HEK293 (cell line): ENCODE measurements at regions not wholly inside any gene's neighbourhood (a gene's known extent, or its start where the extent isn't known, plus 50 kb on each side); places are given as distances from the start of the nearest gene placed in this dataset.

Experiments
- CTCF ChIA-PET: fragments of 350-600 bp; formaldehyde crosslinking; extraction: SDS; loops from one replicate; lab custom pipeline; 2021; ENCODE audit warnings: antibody characterized with exemption; lab: Yijun Ruan, JAX
- POLR2A ChIA-PET: fragments of 300-600 bp; formaldehyde crosslinking; extraction: SDS; loops from one replicate; lab custom pipeline; 2020; ENCODE audit warnings: antibody characterized with exemption, inconsistent platforms; lab: Yijun Ruan, JAX
- H3K27ac ChIP-seq: fragments of 200-500 bp; sonication (Bioruptor generic); 2 replicates; pipeline ENCODE4 v1.5.1; 2014; ENCODE audit warnings: low read depth, low read length, control low read depth, inconsistent platforms; ENCODE audit errors: extremely low read depth
- H3K36me3 ChIP-seq, 2 experiments: fragments of 200-500 bp in 1 of 2; sonication (Bioruptor generic) in 1 of 2; 1 replicate in 1 of 2; 2 replicates in 1 of 2; pipeline ENCODE4 v1.5.1; 2014 to 2017; ENCODE audit warnings: inconsistent platforms in 2 of 2, low read length in 2 of 2; ENCODE audit not compliant: control insufficient read depth in 2 of 2, insufficient read depth in 1 of 2
- H3K4me1 ChIP-seq: fragments of 200-500 bp; sonication (Bioruptor generic); 2 replicates; pipeline ENCODE4 v1.5.1; 2014; ENCODE audit warnings: mild to moderate bottlenecking, low read length, inconsistent platforms; ENCODE audit not compliant: control insufficient read depth, insufficient read depth
- H3K4me3 ChIP-seq: 2 replicates; pipeline ENCODE4 v1.5.1; 2011; ENCODE audit warnings: low read depth, mild to moderate bottlenecking, control low read depth, low read length, moderate library complexity
- H3K9me3 ChIP-seq: fragments of 200-500 bp; sonication (Bioruptor generic); 2 replicates; pipeline ENCODE4 v1.5.1; 2014; ENCODE audit warnings: low read depth, low read length, inconsistent platforms; ENCODE audit not compliant: control insufficient read depth, insufficient read depth
- AEBP2 ChIP-seq: fragments of 450-650 bp; formaldehyde crosslinking; IDR thresholded peaks from 2 replicates; pipeline ENCODE4 v1.5.1; 2016; ENCODE audit warnings: missing biosample characterization, missing genetic modification characterization, borderline replicate concordance
- BCL6B ChIP-seq: fragments of 450-650 bp; formaldehyde crosslinking; IDR thresholded peaks from 2 replicates; pipeline ENCODE4 v1.5.1; 2017; ENCODE audit warnings: missing biosample characterization, missing genetic modification characterization
- PRDM1 ChIP-seq: fragments of 450-650 bp; formaldehyde crosslinking; IDR thresholded peaks from 2 replicates; pipeline ENCODE4; 2016; ENCODE audit warnings: missing biosample characterization, missing genetic modification characterization
- REPIN1 ChIP-seq: fragments of 450-650 bp; formaldehyde crosslinking; IDR thresholded peaks from 2 replicates; pipeline ENCODE4 v1.5.1; 2017; ENCODE audit warnings: missing biosample characterization, missing genetic modification characterization, low read depth
- SCRT2 ChIP-seq: fragments of 450-650 bp; formaldehyde crosslinking; IDR thresholded peaks from 2 replicates; pipeline ENCODE4 v1.5.1; 2016; ENCODE audit warnings: missing biosample characterization, missing genetic modification characterization
- ZFP41 ChIP-seq: fragments of 450-650 bp; formaldehyde crosslinking; IDR thresholded peaks from 2 replicates; pipeline ENCODE4 v1.5.1; 2016; ENCODE audit warnings: missing biosample characterization, missing genetic modification characterization, borderline replicate concordance
- ZNF157 ChIP-seq: fragments of 450-650 bp; formaldehyde crosslinking; IDR thresholded peaks from 2 replicates; pipeline ENCODE4 v1.5.1; 2016; ENCODE audit warnings: missing biosample characterization, missing genetic modification characterization
- ZNF211 ChIP-seq: fragments of 450-650 bp; formaldehyde crosslinking; IDR thresholded peaks from 2 replicates; pipeline ENCODE4 v1.5.1; 2016; ENCODE audit warnings: low read depth, missing biosample characterization, missing genetic modification characterization
- ZNF214 ChIP-seq: fragments of 450-650 bp; formaldehyde crosslinking; IDR thresholded peaks from 2 replicates; pipeline ENCODE4 v1.5.1; 2017; ENCODE audit warnings: missing biosample characterization, mild to moderate bottlenecking, missing genetic modification characterization, borderline replicate concordance
- ZNF302 ChIP-seq: fragments of 450-650 bp; formaldehyde crosslinking; IDR thresholded peaks from 2 replicates; pipeline ENCODE4 v1.5.1; 2016; ENCODE audit warnings: missing biosample characterization, missing genetic modification characterization, low read depth
- ZNF324 ChIP-seq: fragments of 450-650 bp; formaldehyde crosslinking; IDR thresholded peaks from 2 replicates; pipeline ENCODE4 v1.5.1; 2016; ENCODE audit warnings: missing biosample characterization, missing genetic modification characterization
- ZNF350 ChIP-seq: fragments of 450-650 bp; formaldehyde crosslinking; IDR thresholded peaks from 2 replicates; pipeline ENCODE4 v1.5.0; 2017; ENCODE audit warnings: missing biosample characterization, mild to moderate bottlenecking, missing genetic modification characterization
- ZNF366 ChIP-seq: fragments of 450-650 bp; formaldehyde crosslinking; conservative IDR thresholded peaks from 2 replicates; pipeline ENCODE4 v1.5.1; 2016; ENCODE audit warnings: missing biosample characterization, missing genetic modification characterization
- ZNF529 ChIP-seq: fragments of 450-650 bp; formaldehyde crosslinking; IDR thresholded peaks from 2 replicates; pipeline ENCODE4 v1.5.1; 2017; ENCODE audit warnings: missing genetic modification characterization, missing biosample characterization; ENCODE audit not compliant: insufficient replicate concordance
- ZNF621 ChIP-seq: fragments of 450-650 bp; formaldehyde crosslinking; IDR thresholded peaks from 2 replicates; pipeline ENCODE4 v1.5.1; 2017; ENCODE audit warnings: missing biosample characterization, missing genetic modification characterization
- ZNF629 ChIP-seq: fragments of 450-650 bp; formaldehyde crosslinking; IDR thresholded peaks from 2 replicates; pipeline ENCODE4 v1.5.1; 2017; ENCODE audit warnings: missing biosample characterization, missing genetic modification characterization
- ZNF777 ChIP-seq: fragments of 450-650 bp; formaldehyde crosslinking; IDR thresholded peaks from 2 replicates; pipeline ENCODE4 v1.5.1; 2017; ENCODE audit warnings: missing biosample characterization, missing genetic modification characterization, borderline replicate concordance
- ZNF843 ChIP-seq: fragments of 450-650 bp; formaldehyde crosslinking; IDR thresholded peaks from 2 replicates; pipeline ENCODE4 v1.5.1; 2016; ENCODE audit warnings: missing biosample characterization, missing genetic modification characterization
- ZSCAN4 ChIP-seq: fragments of 450-650 bp; formaldehyde crosslinking; IDR thresholded peaks from 2 replicates; pipeline ENCODE4 v1.5.1; 2017; ENCODE audit warnings: missing biosample characterization, missing genetic modification characterization
- TF ChIP-seq, protein P1 (sequence below): fragments of 450-650 bp; formaldehyde crosslinking; IDR thresholded peaks from 2 replicates; pipeline ENCODE4 v1.5.1; 2017; ENCODE audit warnings: missing biosample characterization, missing genetic modification characterization
- TF ChIP-seq, protein P2 (sequence below): fragments of 450-650 bp; formaldehyde crosslinking; IDR thresholded peaks from 2 replicates; pipeline ENCODE4 v1.5.1; 2017; ENCODE audit warnings: missing biosample characterization, missing genetic modification characterization

DNA sequence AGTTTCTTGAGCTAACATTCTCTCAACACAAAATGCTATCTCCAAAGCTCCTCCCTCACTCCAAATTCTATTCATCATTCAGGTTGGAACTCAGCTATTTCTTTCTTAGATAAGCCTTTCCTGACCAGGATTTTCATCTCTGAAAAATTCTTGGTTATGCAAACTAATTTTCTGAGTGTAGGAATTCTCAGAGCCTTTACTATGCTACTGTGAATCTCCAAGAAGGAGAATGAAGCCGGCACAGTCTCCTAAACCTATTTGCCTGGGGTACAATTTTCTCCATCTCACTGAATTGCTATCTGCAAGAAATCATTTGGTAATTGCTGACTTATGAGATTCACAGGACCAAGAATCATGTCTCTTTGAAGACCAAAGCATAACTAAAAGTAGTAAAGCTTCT, 325.9 kb upstream of the ESRRG start:
- TF ChIP-seq ZNF843 (tag by site-specific recombination) (no peak), ZNF214 (no peak), ZFP41 (no peak), ZNF157 (no peak), ZNF350 (tag by site-specific recombination) (no peak), REPIN1 (no peak), BCL6B (tag by site-specific recombination) (no peak), ZNF366 (tag by site-specific recombination) (no peak), AEBP2 (tag by site-specific recombination) (no peak), ZNF629 (tag by site-specific recombination) (no peak), ZNF777 (tag by site-specific recombination) (no peak), ZSCAN4 (tag by site-specific recombination) (no peak)
- TF ChIP-seq, protein P1, sequence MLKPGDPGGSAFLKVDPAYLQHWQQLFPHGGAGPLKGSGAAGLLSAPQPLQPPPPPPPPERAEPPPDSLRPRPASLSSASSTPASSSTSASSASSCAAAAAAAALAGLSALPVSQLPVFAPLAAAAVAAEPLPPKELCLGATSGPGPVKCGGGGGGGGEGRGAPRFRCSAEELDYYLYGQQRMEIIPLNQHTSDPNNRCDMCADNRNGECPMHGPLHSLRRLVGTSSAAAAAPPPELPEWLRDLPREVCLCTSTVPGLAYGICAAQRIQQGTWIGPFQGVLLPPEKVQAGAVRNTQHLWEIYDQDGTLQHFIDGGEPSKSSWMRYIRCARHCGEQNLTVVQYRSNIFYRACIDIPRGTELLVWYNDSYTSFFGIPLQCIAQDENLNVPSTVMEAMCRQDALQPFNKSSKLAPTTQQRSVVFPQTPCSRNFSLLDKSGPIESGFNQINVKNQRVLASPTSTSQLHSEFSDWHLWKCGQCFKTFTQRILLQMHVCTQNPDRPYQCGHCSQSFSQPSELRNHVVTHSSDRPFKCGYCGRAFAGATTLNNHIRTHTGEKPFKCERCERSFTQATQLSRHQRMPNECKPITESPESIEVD (tag by site-specific recombination), result no peak
- no peak overlapping the region for H3K4me3 ChIP-seq
- no peak overlapping the region for H3K27ac ChIP-seq
- H3K9me3 ChIP-seq, result no peaks in the 10 kb centered on the region
- no peaks in the 10 kb centered on the region for H3K4me1 ChIP-seq
- ChIA-PET CTCF (interaction anchor here (0.5 to 1.2 kb wide), 6 partner anchors 14 to 1118 kb away, joined by 3 to 6 read pairs (median 3); no protein-coding TSS in a partner anchor), POLR2A (no interaction called here)
- H3K36me3 ChIP-seq, result no peaks in the 10 kb centered on the region

GRCh38 chr1:217048104-217048707, 325.0 kb upstream of the ESRRG start:
- ChIA-PET CTCF (interaction anchor here (0.5 to 1.1 kb wide), 6 partner anchors 69 to 1119 kb away, joined by 3 to 5 read pairs (median 3); no protein-coding TSS in a partner anchor), POLR2A (no interaction called here)
- Histone ChIP-seq H3K36me3 (no peaks in the 10 kb centered on the region), H3K27ac (no peak overlapping the region), H3K4me1 (no peaks in the 10 kb centered on the region), H3K9me3 (no peaks in the 10 kb centered on the region), H3K4me3 (no peak overlapping the region)
- TF ChIP-seq ZNF529 (no peak), ZNF621 (tag by site-specific recombination) (no peak), ZNF302 (tag by site-specific recombination) (no peak), SCRT2 (tag by site-specific recombination) (no peak), ZNF211 (tag by site-specific recombination) (no peak), PRDM1 (tag by site-specific recombination) (no peak), ZNF324 (no peak)
- TF ChIP-seq, protein P2, sequence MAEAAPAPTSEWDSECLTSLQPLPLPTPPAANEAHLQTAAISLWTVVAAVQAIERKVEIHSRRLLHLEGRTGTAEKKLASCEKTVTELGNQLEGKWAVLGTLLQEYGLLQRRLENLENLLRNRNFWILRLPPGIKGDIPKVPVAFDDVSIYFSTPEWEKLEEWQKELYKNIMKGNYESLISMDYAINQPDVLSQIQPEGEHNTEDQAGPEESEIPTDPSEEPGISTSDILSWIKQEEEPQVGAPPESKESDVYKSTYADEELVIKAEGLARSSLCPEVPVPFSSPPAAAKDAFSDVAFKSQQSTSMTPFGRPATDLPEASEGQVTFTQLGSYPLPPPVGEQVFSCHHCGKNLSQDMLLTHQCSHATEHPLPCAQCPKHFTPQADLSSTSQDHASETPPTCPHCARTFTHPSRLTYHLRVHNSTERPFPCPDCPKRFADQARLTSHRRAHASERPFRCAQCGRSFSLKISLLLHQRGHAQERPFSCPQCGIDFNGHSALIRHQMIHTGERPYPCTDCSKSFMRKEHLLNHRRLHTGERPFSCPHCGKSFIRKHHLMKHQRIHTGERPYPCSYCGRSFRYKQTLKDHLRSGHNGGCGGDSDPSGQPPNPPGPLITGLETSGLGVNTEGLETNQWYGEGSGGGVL (tag by site-specific recombination), result no peak
